Keratinocyte (primary cell): ENCODE measurements at regions not wholly inside any gene's neighbourhood (a gene's known extent, or its start where the extent isn't known, plus 50 kb on each side); places are given as distances from the start of the nearest gene placed in this dataset.

Experiments
- CTCF ChIP-seq, 3 experiments: IDR thresholded peaks in 1 of 3; conservative IDR thresholded peaks in 1 of 3; optimal IDR thresholded peaks in 1 of 3; 2 replicates in 2 of 3; 3 replicates in 1 of 3; pipeline versions ENCODE3 to v1.5.1; 2011; ENCODE audit warnings: low read length in 3 of 3, mild to moderate bottlenecking in 3 of 3, moderate library complexity in 2 of 3, control low read depth in 1 of 3, inconsistent platforms in 1 of 3; ENCODE audit not compliant: insufficient read depth in 2 of 3; ENCODE audit errors: extremely low read depth in 1 of 3
- EZH2 ChIP-seq: IDR thresholded peaks from one replicate; pipeline ENCODE4 v1.6.1; 2012; ENCODE audit warnings: inconsistent platforms, mild to moderate bottlenecking, low read length, moderate library complexity

- TF ChIP-seq CTCF (optimal IDR thresholded peaks at IDR 0.05 in 1 of 3, IDR thresholded peaks at IDR 0.05 in 1 of 3, conservative IDR thresholded peaks at IDR 0.05 in 1 of 3; ENCODE audit: extremely low read depth in 1 of 3, insufficient read depth in 2 of 3, low read length in 3 of 3) (no peak), EZH2 (no peak)
These were observed 329.8 kb upstream of the PROK2 start for GRCh38 chr3:72114773-72115172.
